Astrocyte of the spinal cord (primary cell): ENCODE measurements at regions not wholly inside any gene's neighbourhood (a gene's known extent, or its start where the extent isn't known, plus 50 kb on each side); places are given as distances from the start of the nearest gene placed in this dataset.

ENCODE experiments used
- DNase-seq: peaks from one replicate; pipeline ENCODE4 v3.0.0; 2011; ENCODE audit warnings: low read depth, low spot score
- H3K4me3 ChIP-seq: 2 replicates; pipeline ENCODE4 v1.5.1; 2011; ENCODE audit warnings: low read depth, mild to moderate bottlenecking, low read length, moderate library complexity
- CTCF ChIP-seq: IDR thresholded peaks from 2 replicates; pipeline ENCODE4 v1.5.1; 2012; ENCODE audit warnings: low read depth, mild to moderate bottlenecking, low read length, inconsistent platforms
- in situ Hi-C: cut with HindIII; loops from 2 replicates; pipeline ENCODE4 v1.10.0; 2017; ENCODE audit warnings: low sequenced_read_pairs

GRCh38 chr5:118033686-118034338 is 954.5 kb downstream of the DTWD2 start:
- TF ChIP-seq CTCF: no peak
- in situ Hi-C loops: no loop called here
- DNase-seq: no peak
- H3K4me3 ChIP-seq: no peak overlapping the region

- H3K4me3 ChIP-seq: no peak overlapping the region
- TF ChIP-seq CTCF: no peak
- no peak for DNase-seq
- in situ Hi-C loops: no loop called here
Measured at GRCh38 chr5:118029807-118030206, 958.5 kb downstream of the DTWD2 start.

GRCh38 chr5:118022062-118022461 is 966.3 kb downstream of the DTWD2 start:
- in situ Hi-C loops: no loop called here
- TF ChIP-seq CTCF: no peak
- no peak for DNase-seq
- H3K4me3 ChIP-seq: no peak overlapping the region

- no peak for TF ChIP-seq CTCF
- no peak for DNase-seq
- in situ Hi-C loops: no loop called here
- H3K4me3 ChIP-seq: no peak overlapping the region
Measured at GRCh38 chr5:118017536-118017935, 970.8 kb downstream of the DTWD2 start.

- TF ChIP-seq CTCF: no peak
- H3K4me3 ChIP-seq: no peak overlapping the region
- DNase-seq: no peak
- in situ Hi-C loops: no loop called here
Measured at GRCh38 chr5:118016396-118016795, 972.0 kb downstream of the DTWD2 start.

GRCh38 chr5:118015511-118015910 is 972.8 kb downstream of the DTWD2 start:
- no peak for TF ChIP-seq CTCF

More at GRCh38 chr5:118015511-118015910, 972.8 kb downstream of the DTWD2 start:
- DNase-seq: no peak
- H3K4me3 ChIP-seq: no peak overlapping the region
- in situ Hi-C loops: no loop called here
